Neural cell (in vitro differentiated cells): ENCODE measurements at regions not wholly inside any gene's neighbourhood (a gene's known extent, or its start where the extent isn't known, plus 50 kb on each side); places are given as distances from the start of the nearest gene placed in this dataset.

Experiments used
- CTCF ChIP-seq: fragments of 450-650 bp; IDR thresholded peaks from 2 replicates; pipeline ENCODE4 v1.5.1; 2014; ENCODE audit warnings: antibody characterized with exemption, mild to moderate bottlenecking, moderate library complexity; ENCODE audit not compliant: poor library complexity, severe bottlenecking
- POLR2AphosphoS5 ChIP-seq: IDR thresholded peaks from 2 replicates; pipeline ENCODE4 v1.6.1; 2012
- RAD21 ChIP-seq: fragments of 450-650 bp; conservative IDR thresholded peaks from 2 replicates; pipeline ENCODE4 v1.6.1; 2014; ENCODE audit warnings: antibody characterized with exemption, mild to moderate bottlenecking, moderate library complexity
- REST ChIP-seq: IDR thresholded peaks from 2 replicates; pipeline ENCODE4 v1.6.1; 2012; ENCODE audit warnings: borderline replicate concordance

GRCh38 chrX:45743081-45743533 lies 542.4 kb upstream of the DIPK2B start:
- no peak for TF ChIP-seq CTCF
- no peak for TF ChIP-seq RAD21
- no peak for TF ChIP-seq POLR2AphosphoS5
- TF ChIP-seq REST: no peak
